ENCODE measurements at regions not wholly inside any gene's neighbourhood (a gene's known extent, or its start where the extent isn't known, plus 50 kb on each side); places are given as distances from the start of the nearest gene placed in this dataset.
"Not testable (repeated sequence)": the region's sequence is repeated elsewhere in the genome, so short reads cannot be mapped to it uniquely, and the experiment has no call there.

DNA sequence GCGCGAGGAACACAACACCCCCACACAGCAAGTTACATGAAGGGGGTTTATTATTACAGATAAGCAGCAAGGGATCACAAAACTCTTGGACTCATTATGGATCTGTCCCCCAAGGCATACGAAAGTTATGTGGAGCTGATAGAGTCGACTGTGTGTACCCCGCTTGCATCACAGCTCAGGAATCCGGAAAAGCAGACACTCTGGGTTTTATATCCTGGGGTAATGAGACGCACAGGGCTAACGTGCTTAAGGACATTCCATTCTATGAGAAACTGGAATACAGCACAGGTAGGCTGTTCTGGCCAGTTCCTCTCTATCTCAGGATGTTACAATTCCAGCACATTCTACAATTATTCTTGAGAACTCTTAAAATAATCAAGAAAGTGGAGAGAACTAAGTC is 401.4 kb downstream of the RPIA start:
- H3K36me3 Mint-ChIP-seq (ENCODE audit: low read depth); DNase-seq: not testable (repeated sequence)

DNA sequence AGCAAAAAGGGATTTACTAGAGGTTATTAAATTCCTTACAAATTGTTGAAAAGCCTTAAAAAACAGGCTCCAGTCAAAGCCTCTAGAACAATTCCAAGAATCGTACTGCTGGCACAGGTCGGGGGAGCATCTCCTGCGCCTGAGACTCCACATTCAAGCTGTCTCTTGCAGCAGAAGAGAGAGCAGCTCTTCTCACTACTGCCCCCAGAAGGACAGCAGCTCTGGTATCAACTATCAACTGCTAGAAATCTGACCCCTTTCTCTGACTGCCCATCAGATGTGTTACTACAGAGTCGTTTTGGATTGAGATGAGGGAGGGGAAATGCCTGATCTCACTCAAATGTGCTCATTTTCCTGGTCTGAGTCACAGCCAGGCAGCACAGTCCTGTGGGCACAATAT is 403.6 kb downstream of the RPIA start:
- H3K4me1 Mint-ChIP-seq; DNase-seq; H3K4me3 Mint-ChIP-seq; H3K36me3 Mint-ChIP-seq (ENCODE audit: low read depth); H3K27me3 Mint-ChIP-seq; H3K27ac Mint-ChIP-seq; H3K9me3 Mint-ChIP-seq; intact Hi-C loops (cut with micrococcal nuclease): not testable (repeated sequence)

More for the DNA sequence above, 401.4 kb downstream of the RPIA start:
- H3K4me1 Mint-ChIP-seq; H3K9me3 Mint-ChIP-seq; H3K27me3 Mint-ChIP-seq; H3K4me3 Mint-ChIP-seq; H3K27ac Mint-ChIP-seq; intact Hi-C loops (cut with micrococcal nuclease): not testable (repeated sequence)

DNA sequence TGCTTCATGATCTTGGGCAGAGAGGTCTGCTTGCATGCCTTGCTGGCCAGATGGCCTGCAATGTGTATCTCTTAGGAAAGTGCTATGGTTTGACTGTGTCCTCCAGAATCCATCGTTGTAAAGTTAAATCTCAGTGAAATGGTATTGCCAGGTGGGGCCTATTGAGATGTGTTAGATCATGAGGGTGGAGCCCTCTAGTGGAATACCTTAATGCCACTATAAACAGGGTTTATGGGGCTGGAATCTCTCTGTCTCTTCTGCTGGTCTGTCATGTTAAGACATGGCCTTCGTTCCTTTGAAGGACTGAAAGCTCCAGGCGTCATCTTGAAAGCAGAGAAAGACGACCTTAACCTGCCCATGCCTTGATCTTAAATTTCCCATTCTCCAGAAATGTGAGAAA is 411.1 kb downstream of the RPIA start:
- DNase-seq; intact Hi-C loops (cut with micrococcal nuclease); H3K36me3 Mint-ChIP-seq (ENCODE audit: low read depth); H3K4me3 Mint-ChIP-seq; H3K27me3 Mint-ChIP-seq; H3K27ac Mint-ChIP-seq; H3K9me3 Mint-ChIP-seq; H3K4me1 Mint-ChIP-seq: not testable (repeated sequence)

DNA sequence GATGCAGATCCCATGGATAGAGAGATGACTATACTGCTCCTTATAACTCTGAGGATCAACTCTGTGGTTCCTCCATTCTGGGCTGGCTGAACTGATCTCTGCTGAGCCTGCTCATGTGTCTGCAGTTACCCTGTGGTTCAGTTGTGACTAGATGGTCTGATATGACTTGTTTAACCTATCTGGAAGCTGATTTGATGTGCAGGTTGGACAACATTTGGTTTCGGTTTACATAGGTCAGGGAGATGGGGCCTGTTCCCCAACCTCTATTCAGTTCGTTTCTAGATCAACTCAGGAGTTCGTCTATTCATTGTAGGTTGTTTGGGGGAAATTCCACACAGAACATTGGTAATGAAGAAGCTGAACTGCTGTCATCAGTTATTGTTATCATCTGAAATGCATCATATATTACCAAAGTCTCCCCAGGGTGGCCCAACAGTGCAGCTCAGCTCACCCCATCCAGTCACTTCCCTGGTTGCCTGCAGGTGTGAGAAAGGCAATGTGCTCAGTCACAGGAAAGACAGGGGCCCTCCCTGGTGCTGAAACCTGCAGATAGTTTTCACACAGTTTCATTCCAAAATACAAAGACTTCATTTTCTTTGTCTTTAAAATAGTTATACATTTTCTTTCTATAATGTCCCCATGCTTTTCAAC is 415.0 kb downstream of the RPIA start:
- H3K9me3 Mint-ChIP-seq; H3K4me3 Mint-ChIP-seq; H3K27me3 Mint-ChIP-seq; H3K4me1 Mint-ChIP-seq; DNase-seq; H3K27ac Mint-ChIP-seq; intact Hi-C loops (cut with micrococcal nuclease); H3K36me3 Mint-ChIP-seq (ENCODE audit: low read depth): not testable (repeated sequence)

GRCh38 chr2:89112434-89112833 is 421.0 kb downstream of the RPIA start:
- peak; percentile 55 for DNase-seq
- intact Hi-C loops (cut with micrococcal nuclease); H3K27me3 Mint-ChIP-seq; H3K4me3 Mint-ChIP-seq; H3K36me3 Mint-ChIP-seq (ENCODE audit: low read depth); H3K9me3 Mint-ChIP-seq; H3K27ac Mint-ChIP-seq; H3K4me1 Mint-ChIP-seq: not testable (repeated sequence)

GRCh38 chr2:89113286-89113685 is 421.8 kb downstream of the RPIA start:
- DNase-seq; H3K36me3 Mint-ChIP-seq (ENCODE audit: low read depth); H3K4me1 Mint-ChIP-seq; intact Hi-C loops (cut with micrococcal nuclease); H3K27ac Mint-ChIP-seq; H3K9me3 Mint-ChIP-seq; H3K27me3 Mint-ChIP-seq; H3K4me3 Mint-ChIP-seq: not testable (repeated sequence)

DNA sequence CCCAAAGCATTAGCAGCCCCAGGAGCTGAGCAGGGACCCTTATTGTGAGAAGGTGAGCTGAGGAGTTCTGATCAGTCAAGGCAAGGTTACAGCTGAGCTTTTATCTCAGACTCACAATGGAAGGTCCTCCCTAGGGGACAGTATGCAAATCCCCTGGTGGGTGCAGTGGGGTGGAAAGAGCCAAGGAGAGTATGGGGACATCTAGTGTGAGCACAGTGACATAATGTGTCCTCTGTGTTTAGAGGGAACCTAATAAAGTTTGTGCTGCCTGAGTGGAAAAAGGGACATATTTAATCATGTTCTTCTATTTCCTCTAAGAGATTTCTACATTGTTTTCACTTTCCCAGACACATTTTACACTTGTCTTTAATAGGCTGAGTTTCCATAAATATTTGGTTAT is 438.0 kb downstream of the RPIA start:
- H3K36me3 Mint-ChIP-seq (ENCODE audit: low read depth); H3K4me3 Mint-ChIP-seq; H3K27me3 Mint-ChIP-seq; H3K4me1 Mint-ChIP-seq; intact Hi-C loops (cut with micrococcal nuclease); DNase-seq; H3K9me3 Mint-ChIP-seq; H3K27ac Mint-ChIP-seq: not testable (repeated sequence)

- H3K27me3 Mint-ChIP-seq; H3K36me3 Mint-ChIP-seq (ENCODE audit: low read depth); intact Hi-C loops (cut with micrococcal nuclease); H3K4me1 Mint-ChIP-seq; DNase-seq; H3K9me3 Mint-ChIP-seq; H3K4me3 Mint-ChIP-seq; H3K27ac Mint-ChIP-seq: not testable (repeated sequence)
Observed at GRCh38 chr2:89130665-89131308, 439.3 kb downstream of the RPIA start.

DNA sequence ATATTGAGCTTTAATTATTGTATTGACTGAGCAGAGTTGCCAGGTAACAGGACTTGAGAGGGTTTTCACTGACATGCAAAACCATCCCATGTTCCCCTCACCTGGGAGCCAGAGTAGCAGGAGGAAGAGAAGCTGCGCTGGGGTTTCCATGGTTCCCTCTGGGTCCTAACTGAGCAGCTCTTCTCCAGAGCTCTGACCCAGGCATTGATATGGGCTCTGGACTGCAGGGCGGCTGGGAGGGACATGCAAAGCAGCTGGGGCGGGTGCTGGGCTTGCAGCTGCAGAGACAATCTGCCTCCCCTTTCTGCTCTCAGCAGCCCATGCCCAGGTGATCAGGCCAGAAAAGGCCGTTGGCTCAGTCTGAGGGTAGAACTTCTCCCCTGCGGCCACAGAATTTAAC is 451.5 kb downstream of the RPIA start:
- H3K9me3 Mint-ChIP-seq; H3K27ac Mint-ChIP-seq; DNase-seq; H3K4me1 Mint-ChIP-seq; H3K27me3 Mint-ChIP-seq; H3K4me3 Mint-ChIP-seq; intact Hi-C loops (cut with micrococcal nuclease); H3K36me3 Mint-ChIP-seq (ENCODE audit: low read depth): not testable (repeated sequence)

DNA sequence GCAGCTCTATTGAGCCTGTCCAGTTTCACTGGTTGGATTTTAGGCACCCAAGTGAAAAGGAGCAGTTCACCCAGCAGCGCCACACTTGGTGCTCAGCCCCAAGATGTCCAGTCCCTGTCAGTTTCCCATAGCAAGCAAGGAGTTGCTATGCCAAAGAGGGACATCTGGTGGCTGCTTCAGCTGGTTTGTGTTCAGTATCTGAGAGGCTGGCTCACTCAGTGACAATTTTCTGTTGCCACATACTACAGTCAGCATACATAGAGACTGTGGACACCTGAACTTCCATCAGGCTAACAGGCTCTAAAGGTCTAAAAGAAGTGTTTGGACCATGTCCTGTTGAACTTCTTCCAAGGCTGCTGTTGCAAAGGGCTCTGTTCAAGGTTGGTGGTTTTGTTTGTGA is 453.9 kb downstream of the RPIA start:
- H3K9me3 Mint-ChIP-seq; H3K4me3 Mint-ChIP-seq; H3K27ac Mint-ChIP-seq; H3K36me3 Mint-ChIP-seq (ENCODE audit: low read depth); H3K27me3 Mint-ChIP-seq; H3K4me1 Mint-ChIP-seq; DNase-seq; intact Hi-C loops (cut with micrococcal nuclease): not testable (repeated sequence)

DNA sequence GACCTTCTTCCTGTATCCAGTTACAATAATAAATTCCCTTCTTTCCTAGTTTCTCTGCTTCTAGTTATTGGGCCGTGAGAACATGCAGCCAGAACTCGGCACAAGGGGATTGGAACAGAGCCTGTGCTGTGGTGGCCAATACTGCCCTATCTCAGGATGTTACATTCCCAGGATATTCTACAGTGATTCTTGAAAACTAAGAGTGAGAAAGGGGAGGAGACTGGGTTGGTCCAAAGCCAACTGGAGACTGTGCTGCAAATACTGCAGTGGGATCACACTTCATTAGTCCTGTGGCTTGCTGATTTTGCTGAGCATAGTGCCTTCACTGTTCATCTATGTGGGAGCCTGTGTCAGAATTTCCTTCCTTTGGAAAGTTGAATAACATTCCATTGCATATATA is 456.8 kb downstream of the RPIA start:
- DNase-seq; H3K27ac Mint-ChIP-seq; H3K27me3 Mint-ChIP-seq; H3K9me3 Mint-ChIP-seq; H3K4me3 Mint-ChIP-seq; H3K4me1 Mint-ChIP-seq; intact Hi-C loops (cut with micrococcal nuclease); H3K36me3 Mint-ChIP-seq (ENCODE audit: low read depth): not testable (repeated sequence)

- H3K36me3 Mint-ChIP-seq (ENCODE audit: low read depth); H3K27ac Mint-ChIP-seq; DNase-seq; H3K4me1 Mint-ChIP-seq; intact Hi-C loops (cut with micrococcal nuclease); H3K4me3 Mint-ChIP-seq; H3K27me3 Mint-ChIP-seq; H3K9me3 Mint-ChIP-seq: not testable (repeated sequence)
Observed at GRCh38 chr2:89151699-89152098, 460.2 kb downstream of the RPIA start.

DNA sequence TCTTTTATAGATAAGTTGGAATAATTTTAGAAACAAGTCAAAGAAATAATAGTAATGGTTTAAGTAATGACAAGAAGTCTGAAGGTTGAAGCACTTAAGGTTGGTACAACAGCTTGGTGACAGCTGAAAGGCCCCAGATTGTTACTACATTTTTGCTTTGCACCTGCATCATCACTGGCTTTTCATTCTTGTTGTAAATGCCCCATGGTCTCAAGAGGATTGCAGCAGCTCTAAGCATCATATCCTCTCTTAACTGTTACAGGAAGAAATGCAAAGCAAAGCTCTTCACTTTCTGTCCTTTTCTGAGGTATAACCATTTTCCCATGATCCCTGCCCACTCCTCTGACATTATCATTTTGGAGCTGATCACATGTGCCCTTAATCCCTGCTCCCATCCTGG is 461.0 kb downstream of the RPIA start:
- intact Hi-C loops (cut with micrococcal nuclease); H3K4me3 Mint-ChIP-seq; H3K9me3 Mint-ChIP-seq; DNase-seq; H3K27me3 Mint-ChIP-seq; H3K36me3 Mint-ChIP-seq (ENCODE audit: low read depth); H3K27ac Mint-ChIP-seq; H3K4me1 Mint-ChIP-seq: not testable (repeated sequence)

DNA sequence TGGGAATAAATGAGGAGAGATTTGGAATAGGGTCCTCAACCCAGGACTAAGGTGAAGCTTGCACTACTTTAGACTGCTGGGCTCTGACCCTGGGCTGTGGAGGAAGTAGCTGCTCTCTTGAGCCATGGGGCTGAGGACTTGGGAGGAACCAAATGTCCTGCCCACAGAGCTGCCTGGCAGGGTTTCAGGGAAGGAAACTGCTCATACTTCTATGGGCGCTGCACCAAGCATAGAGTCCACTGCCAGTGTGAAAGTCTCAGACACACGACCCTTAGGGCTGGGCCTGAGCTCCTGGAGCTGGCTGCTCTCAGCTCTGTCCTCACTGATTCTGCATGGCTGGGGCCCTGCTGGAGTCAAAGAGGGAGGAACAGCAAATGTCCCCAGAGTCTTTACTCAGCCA is 461.7 kb downstream of the RPIA start:
- intact Hi-C loops (cut with micrococcal nuclease), result not testable (repeated sequence)

GRCh38 chr2:89154247-89154682 is 462.8 kb downstream of the RPIA start:
- H3K27ac Mint-ChIP-seq; H3K9me3 Mint-ChIP-seq; H3K36me3 Mint-ChIP-seq (ENCODE audit: low read depth); H3K4me3 Mint-ChIP-seq; DNase-seq; H3K27me3 Mint-ChIP-seq; intact Hi-C loops (cut with micrococcal nuclease); H3K4me1 Mint-ChIP-seq: not testable (repeated sequence)

More for the DNA sequence above, 461.7 kb downstream of the RPIA start:
- H3K4me3 Mint-ChIP-seq; H3K36me3 Mint-ChIP-seq (ENCODE audit: low read depth); H3K27ac Mint-ChIP-seq; H3K4me1 Mint-ChIP-seq; H3K27me3 Mint-ChIP-seq; H3K9me3 Mint-ChIP-seq; DNase-seq: not testable (repeated sequence)

Measured in activated CD4-positive, alpha-beta T cell treated with anti-CD3 and anti-CD28 coated beads, Interleukin-2, amount 10 ng/mL, durations not matched to agents 24 days and 14 days (primary cell).